Ishikawa (cell line): ENCODE measurements at regions not wholly inside any gene's neighbourhood (a gene's known extent, or its start where the extent isn't known, plus 50 kb on each side); places are given as distances from the start of the nearest gene placed in this dataset.

Experiments used
- TEAD4 ChIP-seq: IDR thresholded peaks from 2 replicates; pipeline ENCODE4 v1.6.1; 2012
- TF ChIP-seq, protein P1 (sequence below): IDR thresholded peaks from 2 replicates; pipeline ENCODE4 v1.6.1; 2012

DNA sequence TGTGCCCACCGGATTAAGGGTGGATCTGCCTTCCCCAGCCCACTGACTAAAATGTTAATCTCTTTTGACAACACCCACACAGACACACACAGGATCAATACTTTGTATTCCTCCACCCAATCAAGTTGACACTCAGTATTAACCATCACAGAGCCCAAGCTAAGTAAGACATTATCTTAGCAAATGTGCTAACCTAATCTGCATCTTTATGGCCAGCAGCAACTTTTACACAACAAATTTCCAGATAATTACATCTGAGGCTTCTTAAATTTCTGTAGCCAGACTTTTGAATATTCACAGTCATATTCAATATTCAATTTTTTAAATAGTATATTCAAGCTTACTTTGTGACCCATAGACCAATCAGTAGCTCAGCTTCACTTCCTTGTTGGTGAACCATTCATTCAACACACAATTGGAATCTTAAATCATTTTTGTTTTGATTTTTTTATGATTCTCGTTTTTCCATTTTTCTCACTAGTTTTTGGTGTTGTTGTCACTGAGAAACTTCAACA, 594.2 kb downstream of the IPMK start:
- no peak for TF ChIP-seq TEAD4
- TF ChIP-seq, protein P1, sequence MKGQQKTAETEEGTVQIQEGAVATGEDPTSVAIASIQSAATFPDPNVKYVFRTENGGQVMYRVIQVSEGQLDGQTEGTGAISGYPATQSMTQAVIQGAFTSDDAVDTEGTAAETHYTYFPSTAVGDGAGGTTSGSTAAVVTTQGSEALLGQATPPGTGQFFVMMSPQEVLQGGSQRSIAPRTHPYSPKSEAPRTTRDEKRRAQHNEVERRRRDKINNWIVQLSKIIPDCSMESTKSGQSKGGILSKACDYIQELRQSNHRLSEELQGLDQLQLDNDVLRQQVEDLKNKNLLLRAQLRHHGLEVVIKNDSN, result no peak
